ENCODE measurements at regions not wholly inside any gene's neighbourhood (a gene's known extent, or its start where the extent isn't known, plus 50 kb on each side); places are given as distances from the start of the nearest gene placed in this dataset.
"Not testable (repeated sequence)": the region's sequence is repeated elsewhere in the genome, so short reads cannot be mapped to it uniquely, and the experiment has no call there.

DNA sequence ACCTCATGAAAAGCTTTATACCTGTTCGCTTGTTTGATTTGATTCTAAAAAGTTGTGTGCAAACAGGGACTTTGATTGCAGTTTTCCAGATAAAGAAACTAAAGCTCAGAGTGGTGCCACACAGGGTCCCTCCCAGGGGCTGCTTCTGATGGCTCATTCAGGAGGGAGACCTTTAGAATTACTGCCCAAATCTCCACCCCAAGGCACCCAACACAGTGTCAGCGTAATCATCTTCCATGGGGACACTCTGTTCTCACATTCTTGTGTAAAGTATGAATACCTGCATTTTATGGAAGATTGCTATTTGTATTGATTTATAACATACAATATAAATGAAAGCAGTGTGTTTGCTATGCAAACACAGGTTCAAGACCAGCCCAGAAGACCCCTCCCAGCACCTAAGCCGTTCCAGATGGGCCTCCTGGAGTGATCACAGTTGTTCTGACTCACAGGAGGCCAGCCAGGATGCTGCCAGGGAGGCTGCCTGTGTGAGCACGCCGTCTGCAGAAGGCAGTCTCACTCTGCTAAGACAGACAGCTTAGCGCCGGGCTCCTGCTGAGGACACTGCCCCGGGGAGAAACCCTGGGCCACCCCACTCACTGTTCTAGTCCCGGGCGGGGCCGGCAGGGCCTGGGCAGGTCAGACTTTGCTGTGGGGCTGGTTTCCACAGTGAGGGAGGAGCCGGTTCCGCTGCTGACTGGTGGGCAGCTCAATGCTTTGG lies 185.6 kb downstream of the FAM43A start:
- Histone ChIP-seq H3K9me2 (replicated peaks; ENCODE audit: insufficient read depth, low read length) (no peaks in the 10 kb centered on the region), H2AFZ (ENCODE audit: low read length) (peak overlapping the region; percentile 58; the same call in 1 of the 2 replicates), H3K27me3 (ENCODE audit: low read length) (no peaks in the 10 kb centered on the region), H3K9ac (ENCODE audit: low read length) (peak overlapping the region; percentile 55), H3K79me2 (ENCODE audit: low read length) (no peaks in the 10 kb centered on the region), H3K27ac (ENCODE audit: low read length) (peak overlapping the region; percentile 56), H3K4me1 (ENCODE audit: low read length) (peaks cover 48% of the 10 kb centered on the region), H3K4me2 (ENCODE audit: low read depth, low read length, poor library complexity, severe bottlenecking) (peak overlapping the region; percentile 63), H3K36me3 (ENCODE audit: insufficient read depth, low read length) (no peaks in the 10 kb centered on the region), H4K20me1 (ENCODE audit: insufficient read depth, low read depth, low read length) (no peaks in the 10 kb centered on the region), H3K9me3 (ENCODE audit: low read length) (no peaks in the 10 kb centered on the region), H3K4me3 (ENCODE audit: low read length) (peak overlapping the region; percentile 49)
- DNase-seq, result peak; percentile 88

GRCh38 chr3:194871864-194872668 lies 186.4 kb downstream of the FAM43A start:
- no peaks in the 10 kb centered on the region for H3K9me3 ChIP-seq (ENCODE audit: low read length)
- H3K9me2 ChIP-seq (replicated peaks; ENCODE audit: insufficient read depth, low read length), result no peaks in the 10 kb centered on the region
- H2AFZ ChIP-seq (ENCODE audit: low read length), result peak overlapping the region; percentile 58; the same call in 1 of the 2 replicates
- H3K4me1 ChIP-seq (ENCODE audit: low read length), result peaks cover 47% of the 10 kb centered on the region
- no peaks in the 10 kb centered on the region for H3K79me2 ChIP-seq (ENCODE audit: low read length)
- H3K4me2 ChIP-seq (ENCODE audit: low read depth, low read length, poor library complexity, severe bottlenecking), result peak overlapping the region; percentile 63
- H3K27me3 ChIP-seq (ENCODE audit: low read length), result no peaks in the 10 kb centered on the region
- peak overlapping the region; percentile 56 for H3K27ac ChIP-seq (ENCODE audit: low read length)
- peak overlapping the region; percentile 55 for H3K9ac ChIP-seq (ENCODE audit: low read length)
- H3K4me3 ChIP-seq (ENCODE audit: low read length), result peak overlapping the region; percentile 49
- no peaks in the 10 kb centered on the region for H3K36me3 ChIP-seq (ENCODE audit: insufficient read depth, low read length)
- DNase-seq, result no peak
- no peaks in the 10 kb centered on the region for H4K20me1 ChIP-seq (ENCODE audit: insufficient read depth, low read depth, low read length)

DNA sequence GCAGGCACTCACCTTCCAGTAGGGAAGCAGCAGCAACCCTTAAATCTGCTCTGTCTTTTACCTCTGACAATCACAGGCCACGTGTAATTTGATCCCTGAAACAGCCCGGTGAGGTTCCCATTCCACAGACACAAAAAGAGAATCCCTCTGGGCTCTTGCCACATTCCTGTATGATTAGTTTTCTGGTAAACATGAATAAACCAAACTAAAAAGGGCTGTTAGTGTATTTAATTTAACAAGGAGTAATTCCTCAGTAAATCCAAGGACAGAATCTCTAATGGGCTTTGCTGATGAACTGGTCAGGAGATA lies 186.9 kb downstream of the FAM43A start:
- Histone ChIP-seq H3K79me2 (ENCODE audit: low read length) (no peaks in the 10 kb centered on the region), H3K4me1 (ENCODE audit: low read length) (peaks cover 47% of the 10 kb centered on the region), H3K4me3 (ENCODE audit: low read length) (peak overlapping the region; percentile 49; the same call in 1 of the 2 replicates), H3K27me3 (ENCODE audit: low read length) (no peaks in the 10 kb centered on the region), H3K36me3 (ENCODE audit: insufficient read depth, low read length) (no peaks in the 10 kb centered on the region), H3K9me2 (replicated peaks; ENCODE audit: insufficient read depth, low read length) (no peaks in the 10 kb centered on the region), H3K9ac (ENCODE audit: low read length) (peak overlapping the region; percentile 55), H2AFZ (ENCODE audit: low read length) (peak overlapping the region; percentile 58; the same call in 1 of the 2 replicates), H3K9me3 (ENCODE audit: low read length) (no peaks in the 10 kb centered on the region), H3K4me2 (ENCODE audit: low read depth, low read length, poor library complexity, severe bottlenecking) (peak overlapping the region; percentile 63), H3K27ac (ENCODE audit: low read length) (no peak overlapping the region), H4K20me1 (ENCODE audit: insufficient read depth, low read depth, low read length) (no peaks in the 10 kb centered on the region)
- DNase-seq, result no peak

DNA sequence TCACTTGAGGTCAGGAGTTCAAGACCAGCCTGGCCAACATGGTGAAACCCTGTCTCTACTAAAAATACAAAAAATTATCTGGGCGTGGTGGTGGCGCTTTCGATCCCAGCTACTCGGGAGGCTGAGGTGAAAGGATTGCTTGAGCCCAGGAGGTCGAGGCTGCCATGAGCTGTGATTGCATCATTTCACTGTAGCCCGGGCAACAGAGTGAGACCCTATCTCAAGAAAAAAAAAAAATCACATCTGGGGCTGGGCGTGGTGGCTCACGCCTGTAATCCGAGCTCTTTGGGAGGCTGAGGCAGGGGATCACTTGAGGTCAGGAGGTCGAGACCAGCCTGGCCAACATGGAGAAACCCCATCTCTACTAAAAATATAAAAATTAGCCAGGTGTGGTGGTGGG lies 187.8 kb downstream of the FAM43A start:
- not testable (repeated sequence) for H3K36me3 ChIP-seq (ENCODE audit: insufficient read depth, low read length); H3K27ac ChIP-seq (ENCODE audit: low read length); DNase-seq; H3K4me3 ChIP-seq (ENCODE audit: low read length); H3K4me2 ChIP-seq (ENCODE audit: low read depth, low read length, poor library complexity, severe bottlenecking); H4K20me1 ChIP-seq (ENCODE audit: insufficient read depth, low read depth, low read length); H2AFZ ChIP-seq (ENCODE audit: low read length); H3K27me3 ChIP-seq (ENCODE audit: low read length); H3K9ac ChIP-seq (ENCODE audit: low read length); H3K9me2 ChIP-seq (replicated peaks; ENCODE audit: insufficient read depth, low read length); H3K9me3 ChIP-seq (ENCODE audit: low read length); H3K79me2 ChIP-seq (ENCODE audit: low read length)
- peaks cover 47% of the 10 kb centered on the region for H3K4me1 ChIP-seq (ENCODE audit: low read length)

DNA sequence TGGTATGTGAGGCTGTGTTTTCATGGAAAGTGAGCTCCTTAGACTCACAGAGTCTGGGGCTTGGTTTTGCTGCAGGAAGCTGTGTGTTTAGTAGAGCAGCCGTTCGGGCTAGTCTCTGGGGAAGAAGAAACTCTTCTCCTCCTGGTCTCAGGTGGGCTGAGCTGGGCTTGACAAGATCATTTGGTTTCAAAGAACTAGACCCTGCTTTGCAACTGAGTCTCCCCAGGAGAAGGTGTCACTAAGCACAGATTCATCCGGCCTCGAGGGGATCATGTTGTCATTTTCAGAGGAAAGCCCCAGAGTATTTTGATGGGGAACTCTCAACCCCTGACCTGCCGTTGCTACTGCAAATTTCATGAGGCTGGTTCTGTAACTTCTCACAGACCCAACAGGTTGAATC lies 188.5 kb downstream of the FAM43A start:
- no peaks in the 10 kb centered on the region for H3K9me2 ChIP-seq (replicated peaks; ENCODE audit: insufficient read depth, low read length)
- peaks cover 50% of the 10 kb centered on the region for H3K4me1 ChIP-seq (ENCODE audit: low read length)
- no peaks in the 10 kb centered on the region for H4K20me1 ChIP-seq (ENCODE audit: insufficient read depth, low read depth, low read length)
- peak overlapping the region; percentile 1 for H3K9ac ChIP-seq (ENCODE audit: low read length)
- DNase-seq, result peak; percentile 80
- no peaks in the 10 kb centered on the region for H3K36me3 ChIP-seq (ENCODE audit: insufficient read depth, low read length)
- H2AFZ ChIP-seq (ENCODE audit: low read length), result no peak overlapping the region
- no peaks in the 10 kb centered on the region for H3K27me3 ChIP-seq (ENCODE audit: low read length)
- peak overlapping the region; percentile 21; the same call in 1 of the 2 replicates for H3K4me3 ChIP-seq (ENCODE audit: low read length)
- no peaks in the 10 kb centered on the region for H3K79me2 ChIP-seq (ENCODE audit: low read length)
- peak overlapping the region; percentile 60 for H3K4me2 ChIP-seq (ENCODE audit: low read depth, low read length, poor library complexity, severe bottlenecking)
- H3K9me3 ChIP-seq (ENCODE audit: low read length), result no peaks in the 10 kb centered on the region
- H3K27ac ChIP-seq (ENCODE audit: low read length), result no peak overlapping the region

- no peaks in the 10 kb centered on the region for H3K36me3 ChIP-seq (ENCODE audit: insufficient read depth, low read length)
- H3K9ac ChIP-seq (ENCODE audit: low read length), result peak overlapping the region; percentile 1
- no peaks in the 10 kb centered on the region for H3K27me3 ChIP-seq (ENCODE audit: low read length)
- no peaks in the 10 kb centered on the region for H3K9me3 ChIP-seq (ENCODE audit: low read length)
- H2AFZ ChIP-seq (ENCODE audit: low read length), result no peak overlapping the region
- no peaks in the 10 kb centered on the region for H3K9me2 ChIP-seq (replicated peaks; ENCODE audit: insufficient read depth, low read length)
- H3K27ac ChIP-seq (ENCODE audit: low read length), result no peak overlapping the region
- peaks cover 56% of the 10 kb centered on the region for H3K4me1 ChIP-seq (ENCODE audit: low read length)
- no peaks in the 10 kb centered on the region for H4K20me1 ChIP-seq (ENCODE audit: insufficient read depth, low read depth, low read length)
- peak overlapping the region; percentile 21; the same call in 1 of the 2 replicates for H3K4me3 ChIP-seq (ENCODE audit: low read length)
- no peak for DNase-seq
- H3K79me2 ChIP-seq (ENCODE audit: low read length), result no peaks in the 10 kb centered on the region
- H3K4me2 ChIP-seq (ENCODE audit: low read depth, low read length, poor library complexity, severe bottlenecking), result peak overlapping the region; percentile 60
These were observed 189.1 kb downstream of the FAM43A start for GRCh38 chr3:194874783-194875182.

GRCh38 chr3:194875581-194876402 lies 190.1 kb downstream of the FAM43A start:
- H3K4me3 ChIP-seq (ENCODE audit: low read length), result no peak overlapping the region
- H3K9me2 ChIP-seq (replicated peaks; ENCODE audit: insufficient read depth, low read length), result no peaks in the 10 kb centered on the region
- H3K4me1 ChIP-seq (ENCODE audit: low read length), result peaks cover 60% of the 10 kb centered on the region
- H2AFZ ChIP-seq (ENCODE audit: low read length), result no peak overlapping the region
- no peak overlapping the region for H3K27ac ChIP-seq (ENCODE audit: low read length)
- DNase-seq, result no peak
- H3K4me2 ChIP-seq (ENCODE audit: low read depth, low read length, poor library complexity, severe bottlenecking), result no peak overlapping the region
- H3K36me3 ChIP-seq (ENCODE audit: insufficient read depth, low read length), result no peaks in the 10 kb centered on the region
- no peak overlapping the region for H3K9ac ChIP-seq (ENCODE audit: low read length)
- H4K20me1 ChIP-seq (ENCODE audit: insufficient read depth, low read depth, low read length), result no peaks in the 10 kb centered on the region
- H3K9me3 ChIP-seq (ENCODE audit: low read length), result no peaks in the 10 kb centered on the region
- H3K27me3 ChIP-seq (ENCODE audit: low read length), result no peaks in the 10 kb centered on the region
- H3K79me2 ChIP-seq (ENCODE audit: low read length), result no peaks in the 10 kb centered on the region
